ENCODE measurements at regions not wholly inside any gene's neighbourhood (a gene's known extent, or its start where the extent isn't known, plus 50 kb on each side); places are given as distances from the start of the nearest gene placed in this dataset.
A peak's percentile ranks its signal among the peaks of the same experiment; 100 is the strongest.

DNA sequence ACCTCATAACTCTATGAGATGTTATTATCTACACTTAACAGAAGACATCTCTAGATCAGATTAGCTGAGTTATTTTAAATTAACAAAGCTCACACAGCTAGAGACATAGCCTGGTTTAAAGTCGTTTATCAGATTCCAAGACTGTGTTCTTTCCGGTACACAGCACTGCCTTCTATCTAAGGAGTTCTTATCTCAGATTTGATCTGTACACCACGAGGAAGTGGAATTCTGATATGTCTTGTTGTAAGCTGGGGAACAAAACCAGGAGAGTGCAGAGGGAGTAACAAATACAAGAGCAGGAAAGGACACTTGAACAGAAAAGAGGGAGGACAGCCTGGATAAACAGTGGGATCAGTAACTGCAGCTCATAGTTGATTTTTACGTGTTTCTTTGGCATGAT is 61.7 kb upstream of the KCNMB2 start:
- ChIA-PET POLR2A (no interaction called here), CTCF (no interaction called here)
- dilution Hi-C loops (cut with MboI; ENCODE audit: extremely low pct_ligation_motif_present, low sequenced_read_pairs), result no loop called here

DNA sequence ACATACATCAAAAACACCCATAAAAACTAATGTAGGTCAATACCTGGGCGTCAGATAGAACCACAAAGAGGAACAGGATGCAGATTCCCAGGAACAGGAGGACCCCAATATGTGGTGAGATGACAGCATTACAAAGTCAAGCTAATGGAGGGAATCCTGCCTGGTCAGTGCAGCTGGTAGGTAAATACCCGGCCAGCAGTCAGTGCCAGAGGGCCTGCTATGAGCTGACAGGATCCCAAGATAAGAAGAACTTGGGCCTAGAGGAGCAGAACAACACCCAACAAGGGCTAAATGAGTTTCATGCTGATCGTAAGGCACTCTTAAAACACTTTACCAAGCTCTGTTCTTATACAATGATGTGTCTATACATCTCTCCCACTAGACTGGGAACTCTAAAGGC is 61.2 kb upstream of the KCNMB2 start:
- CTCF ChIA-PET, result no interaction called here

More for the DNA sequence above, 61.7 kb upstream of the KCNMB2 start:
- Histone ChIP-seq H4K20me1 (replicated peaks; ENCODE audit: control insufficient read depth, extremely low read depth, insufficient read depth, low read length) (no peaks in the 10 kb centered on the region), H3K27ac (ENCODE audit: insufficient read depth, low read depth, low read length) (no peak overlapping the region), H3K4me2 (ENCODE audit: insufficient read depth, low read length) (no peak overlapping the region), H3K4me3 (replicated peaks in 1 of 3; ENCODE audit: insufficient read depth in 1 of 3, low read depth in 1 of 3, low read length in 3 of 3) (no peak overlapping the region), H3K9ac (replicated peaks; ENCODE audit: extremely low read depth, insufficient read depth, low read length) (no peak overlapping the region), H3K36me3 (ENCODE audit: control insufficient read depth in 2 of 2, extremely low read depth in 1 of 2, insufficient read depth in 2 of 2, low read length in 2 of 2) (no peaks in the 10 kb centered on the region), H3K9me1 (replicated peaks; ENCODE audit: control insufficient read depth, extremely low read depth, insufficient read depth, low read length) (no peaks in the 10 kb centered on the region), H3K79me2 (ENCODE audit: control insufficient read depth, insufficient read depth, low read length) (no peaks in the 10 kb centered on the region), H3K27me3 (ENCODE audit: control insufficient read depth in 2 of 2, insufficient read depth in 2 of 2, low read length in 2 of 2) (no peaks in the 10 kb centered on the region), H3K9me3 (replicated peaks; ENCODE audit: control insufficient read depth, insufficient read depth, low read length) (no peaks in the 10 kb centered on the region), H3K4me1 (ENCODE audit: control insufficient read depth, extremely low read depth, insufficient read depth, low read length) (no peaks in the 10 kb centered on the region), H2AFZ (ENCODE audit: low read depth, low read length) (no peak overlapping the region)
- BruUV-seq (replicated peaks), result no TSS peak
- TF ChIP-seq, protein P1, sequence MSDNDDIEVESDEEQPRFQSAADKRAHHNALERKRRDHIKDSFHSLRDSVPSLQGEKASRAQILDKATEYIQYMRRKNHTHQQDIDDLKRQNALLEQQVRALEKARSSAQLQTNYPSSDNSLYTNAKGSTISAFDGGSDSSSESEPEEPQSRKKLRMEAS (IDR thresholded peaks at IDR 0.05; ENCODE audit: insufficient read depth, insufficient read length), result no peak
- no peak for TF ChIP-seq FOS (IDR thresholded peaks at IDR 0.05; ENCODE audit: borderline replicate concordance, insufficient read depth, low read length)
- TF ChIP-seq GATA2 (IDR thresholded peaks at IDR 0.05; ENCODE audit: insufficient read depth, insufficient read length, low read depth, low read length), result no peak
- no peak for TF ChIP-seq MYC (IDR thresholded peaks at IDR 0.05; ENCODE audit: low read depth, low read length)
- TF ChIP-seq POLR2AphosphoS5 (IDR thresholded peaks at IDR 0.05; ENCODE audit: insufficient read depth, low read depth, low read length), result no peak
- TF ChIP-seq, protein P2, sequence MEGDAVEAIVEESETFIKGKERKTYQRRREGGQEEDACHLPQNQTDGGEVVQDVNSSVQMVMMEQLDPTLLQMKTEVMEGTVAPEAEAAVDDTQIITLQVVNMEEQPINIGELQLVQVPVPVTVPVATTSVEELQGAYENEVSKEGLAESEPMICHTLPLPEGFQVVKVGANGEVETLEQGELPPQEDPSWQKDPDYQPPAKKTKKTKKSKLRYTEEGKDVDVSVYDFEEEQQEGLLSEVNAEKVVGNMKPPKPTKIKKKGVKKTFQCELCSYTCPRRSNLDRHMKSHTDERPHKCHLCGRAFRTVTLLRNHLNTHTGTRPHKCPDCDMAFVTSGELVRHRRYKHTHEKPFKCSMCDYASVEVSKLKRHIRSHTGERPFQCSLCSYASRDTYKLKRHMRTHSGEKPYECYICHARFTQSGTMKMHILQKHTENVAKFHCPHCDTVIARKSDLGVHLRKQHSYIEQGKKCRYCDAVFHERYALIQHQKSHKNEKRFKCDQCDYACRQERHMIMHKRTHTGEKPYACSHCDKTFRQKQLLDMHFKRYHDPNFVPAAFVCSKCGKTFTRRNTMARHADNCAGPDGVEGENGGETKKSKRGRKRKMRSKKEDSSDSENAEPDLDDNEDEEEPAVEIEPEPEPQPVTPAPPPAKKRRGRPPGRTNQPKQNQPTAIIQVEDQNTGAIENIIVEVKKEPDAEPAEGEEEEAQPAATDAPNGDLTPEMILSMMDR (IDR thresholded peaks at IDR 0.05; ENCODE audit: extremely low read depth in 1 of 2, insufficient read depth in 1 of 2, low read depth in 1 of 2, low read length in 2 of 2), result no peak
- FAIRE-seq (no peak), DNase-seq (ENCODE audit: low read depth, low spot score) (peak; percentile 2)
- intact Hi-C loops (cut with micrococcal nuclease), result loop anchor here (10.0 kb wide), 1 partner anchor 140 kb away; no protein-coding TSS in a partner anchor

More for the DNA sequence above, 61.2 kb upstream of the KCNMB2 start:
- Histone ChIP-seq H3K27ac (ENCODE audit: insufficient read depth, low read depth, low read length) (no peak overlapping the region), H3K27me3 (ENCODE audit: control insufficient read depth in 2 of 2, insufficient read depth in 2 of 2, low read length in 2 of 2) (no peaks in the 10 kb centered on the region), H3K79me2 (ENCODE audit: control insufficient read depth, insufficient read depth, low read length) (no peaks in the 10 kb centered on the region), H3K9me3 (replicated peaks; ENCODE audit: control insufficient read depth, insufficient read depth, low read length) (no peaks in the 10 kb centered on the region), H3K36me3 (ENCODE audit: control insufficient read depth in 2 of 2, extremely low read depth in 1 of 2, insufficient read depth in 2 of 2, low read length in 2 of 2) (no peaks in the 10 kb centered on the region), H3K4me3 (replicated peaks in 1 of 3; ENCODE audit: insufficient read depth in 1 of 3, low read depth in 1 of 3, low read length in 3 of 3) (no peak overlapping the region), H3K9ac (replicated peaks; ENCODE audit: extremely low read depth, insufficient read depth, low read length) (no peak overlapping the region), H3K9me1 (replicated peaks; ENCODE audit: control insufficient read depth, extremely low read depth, insufficient read depth, low read length) (no peaks in the 10 kb centered on the region), H4K20me1 (replicated peaks; ENCODE audit: control insufficient read depth, extremely low read depth, insufficient read depth, low read length) (no peaks in the 10 kb centered on the region), H3K4me1 (ENCODE audit: control insufficient read depth, extremely low read depth, insufficient read depth, low read length) (no peaks in the 10 kb centered on the region), H2AFZ (ENCODE audit: low read depth, low read length) (no peak overlapping the region), H3K4me2 (ENCODE audit: insufficient read depth, low read length) (no peak overlapping the region)
- dilution Hi-C loops (cut with MboI; ENCODE audit: extremely low pct_ligation_motif_present, low sequenced_read_pairs), result no loop called here
- TF ChIP-seq MYC (IDR thresholded peaks at IDR 0.05; ENCODE audit: low read depth, low read length) (no peak), EZH2 (IDR thresholded peaks at IDR 0.05; ENCODE audit: borderline replicate concordance, low read depth, low read length, severe bottlenecking) (no peak), POLR2A (IDR thresholded peaks at IDR 0.05; ENCODE audit: low read depth, low read length) (no peak), POLR2AphosphoS5 (IDR thresholded peaks at IDR 0.05; ENCODE audit: insufficient read depth, low read depth, low read length) (no peak), FOS (IDR thresholded peaks at IDR 0.05; ENCODE audit: borderline replicate concordance, insufficient read depth, low read length) (no peak), GATA2 (IDR thresholded peaks at IDR 0.05; ENCODE audit: insufficient read depth, insufficient read length, low read depth, low read length) (no peak), JUN (IDR thresholded peaks at IDR 0.05; ENCODE audit: borderline replicate concordance, insufficient read depth, insufficient read length, low read depth) (no peak)
- TF ChIP-seq, protein P2 (IDR thresholded peaks at IDR 0.05; ENCODE audit: extremely low read depth in 1 of 2, insufficient read depth in 1 of 2, low read depth in 1 of 2, low read length in 2 of 2), result no peak
- TF ChIP-seq, protein P1 (IDR thresholded peaks at IDR 0.05; ENCODE audit: insufficient read depth, insufficient read length), result no peak
- POLR2A ChIA-PET, result no interaction called here
- intact Hi-C loops (cut with micrococcal nuclease), result loop anchor here (10.0 kb wide), 1 partner anchor 140 kb away; no protein-coding TSS in a partner anchor
- FAIRE-seq, result no peak
- no peak for DNase-seq (ENCODE audit: low read depth, low spot score)
- BruUV-seq (replicated peaks), result no TSS peak
